PC-9 (cell line): ENCODE measurements at regions not wholly inside any gene's neighbourhood (a gene's known extent, or its start where the extent isn't known, plus 50 kb on each side); places are given as distances from the start of the nearest gene placed in this dataset.

Source experiments
- EZH2 ChIP-seq: fragments of 200-600 bp; sonication (generic); IDR thresholded peaks from 2 replicates; pipeline ENCODE4 v1.8.0; 2017; ENCODE audit warnings: antibody characterized with exemption, low read depth
- TF ChIP-seq, protein P1 (sequence below): fragments of 200-600 bp; sonication (generic); conservative IDR thresholded peaks from 2 replicates; pipeline ENCODE4 v1.6.1; 2017; ENCODE audit warnings: mixed run types, antibody characterized with exemption, mild to moderate bottlenecking, moderate library complexity

DNA sequence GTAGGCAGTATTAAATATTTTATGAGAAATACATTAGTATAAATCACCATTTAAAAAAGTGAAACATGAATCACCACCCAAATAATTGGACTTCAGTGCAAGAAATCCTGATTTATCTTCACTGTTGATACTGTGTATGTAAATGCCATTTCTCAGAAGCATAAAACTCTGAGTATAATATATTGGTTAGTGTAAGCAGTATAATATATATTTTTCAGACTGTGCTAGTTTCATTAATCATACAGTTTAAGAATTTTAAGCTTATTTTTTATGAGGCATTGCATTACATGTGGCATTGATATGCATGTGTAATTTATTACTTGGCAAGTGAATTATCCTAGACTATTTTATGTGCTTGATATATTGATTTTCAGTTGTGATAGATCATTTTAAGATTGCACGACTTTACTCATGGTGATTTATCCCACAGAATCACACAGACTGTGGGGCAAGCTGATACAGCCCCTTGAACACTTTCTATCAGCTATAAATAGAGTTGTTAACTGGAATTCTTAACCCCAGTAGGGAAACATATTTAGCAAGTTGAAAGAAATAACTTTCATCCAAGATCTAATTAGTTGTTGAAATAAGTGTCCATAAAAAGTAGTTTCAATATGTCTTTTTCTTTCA is 403.5 kb downstream of the RPL10L start:
- TF ChIP-seq, protein P1, sequence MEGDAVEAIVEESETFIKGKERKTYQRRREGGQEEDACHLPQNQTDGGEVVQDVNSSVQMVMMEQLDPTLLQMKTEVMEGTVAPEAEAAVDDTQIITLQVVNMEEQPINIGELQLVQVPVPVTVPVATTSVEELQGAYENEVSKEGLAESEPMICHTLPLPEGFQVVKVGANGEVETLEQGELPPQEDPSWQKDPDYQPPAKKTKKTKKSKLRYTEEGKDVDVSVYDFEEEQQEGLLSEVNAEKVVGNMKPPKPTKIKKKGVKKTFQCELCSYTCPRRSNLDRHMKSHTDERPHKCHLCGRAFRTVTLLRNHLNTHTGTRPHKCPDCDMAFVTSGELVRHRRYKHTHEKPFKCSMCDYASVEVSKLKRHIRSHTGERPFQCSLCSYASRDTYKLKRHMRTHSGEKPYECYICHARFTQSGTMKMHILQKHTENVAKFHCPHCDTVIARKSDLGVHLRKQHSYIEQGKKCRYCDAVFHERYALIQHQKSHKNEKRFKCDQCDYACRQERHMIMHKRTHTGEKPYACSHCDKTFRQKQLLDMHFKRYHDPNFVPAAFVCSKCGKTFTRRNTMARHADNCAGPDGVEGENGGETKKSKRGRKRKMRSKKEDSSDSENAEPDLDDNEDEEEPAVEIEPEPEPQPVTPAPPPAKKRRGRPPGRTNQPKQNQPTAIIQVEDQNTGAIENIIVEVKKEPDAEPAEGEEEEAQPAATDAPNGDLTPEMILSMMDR, result no peak
- TF ChIP-seq EZH2, result no peak
